ENCODE measurements at regions not wholly inside any gene's neighbourhood (a gene's known extent, or its start where the extent isn't known, plus 50 kb on each side); places are given as distances from the start of the nearest gene placed in this dataset.

- Histone ChIP-seq H3K4me3 (ENCODE audit: insufficient read depth in 1 of 2, low read depth in 1 of 2, low read length in 2 of 2) (no peak overlapping the region), H3K18ac (ENCODE audit: low read depth in 1 of 2, low read length in 2 of 2) (no peak overlapping the region), H4K8ac (ENCODE audit: low read length) (no peak overlapping the region), H3K4me2 (ENCODE audit: low read length, poor library complexity, severe bottlenecking) (no peak overlapping the region), H2AK5ac (ENCODE audit: low read length, severe bottlenecking) (no peak overlapping the region), H3K4ac (ENCODE audit: low read depth in 1 of 2, low read length in 2 of 2) (no peak overlapping the region), H4K91ac (ENCODE audit: low read length) (no peak overlapping the region), H3K23ac (ENCODE audit: low read length in 2 of 2) (no peak overlapping the region), H3K27me3 (ENCODE audit: control insufficient read depth in 1 of 2, insufficient read depth in 1 of 2, low read length in 2 of 2) (peaks cover 4 to 17% of the 10 kb centered on the region in 2 experiments), H3K9ac (ENCODE audit: low read length) (no peak overlapping the region), H3K27ac (ENCODE audit: low read length, poor library complexity, severe bottlenecking) (no peak overlapping the region), H3K9me3 (ENCODE audit: control insufficient read depth, low read length) (peaks cover 6% of the 10 kb centered on the region), H3K14ac (ENCODE audit: low read length in 2 of 2) (no peak overlapping the region), H2BK120ac (ENCODE audit: low read depth, low read length) (no peak overlapping the region), H2BK12ac (ENCODE audit: low read length in 2 of 2) (no peak overlapping the region), H3K79me1 (replicated peaks; ENCODE audit: low read length, poor library complexity, severe bottlenecking) (no peaks in the 10 kb centered on the region), H3K4me1 (ENCODE audit: control insufficient read depth, insufficient read depth, low read depth, low read length) (peaks cover 4% of the 10 kb centered on the region), H2BK5ac (ENCODE audit: low read depth, low read length, poor library complexity, severe bottlenecking) (no peak overlapping the region), H2BK15ac (ENCODE audit: low read depth, poor library complexity, severe bottlenecking) (no peak overlapping the region), H3K36me3 (ENCODE audit: control insufficient read depth in 1 of 2, insufficient read depth in 2 of 2, low read depth in 1 of 2, low read length in 2 of 2) (no peaks in the 10 kb centered on the region), H2AFZ (ENCODE audit: low read depth, low read length) (no peak overlapping the region)
- 90% methylated on average over 2 of the region's 2 CpGs for WGBS
- DNase-seq: no peak
Observed at GRCh38 chr2:64396551-64396950, 57.4 kb upstream of the LGALSL start.

GRCh38 chr2:64398516-64399129, 55.3 kb upstream of the LGALSL start:
- Histone ChIP-seq H3K9me3 (ENCODE audit: control insufficient read depth, low read length) (no peaks in the 10 kb centered on the region), H2BK12ac (ENCODE audit: low read length in 2 of 2) (no peak overlapping the region), H3K4me2 (ENCODE audit: low read length, poor library complexity, severe bottlenecking) (no peak overlapping the region), H3K4ac (ENCODE audit: low read depth in 1 of 2, low read length in 2 of 2) (no peak overlapping the region), H4K8ac (ENCODE audit: low read length) (no peak overlapping the region), H2BK15ac (ENCODE audit: low read depth, poor library complexity, severe bottlenecking) (no peak overlapping the region), H3K14ac (ENCODE audit: low read length in 2 of 2) (no peak overlapping the region), H2AFZ (ENCODE audit: low read depth, low read length) (no peak overlapping the region), H2BK120ac (ENCODE audit: low read depth, low read length) (no peak overlapping the region), H3K9ac (ENCODE audit: low read length) (no peak overlapping the region), H3K27ac (ENCODE audit: low read length, poor library complexity, severe bottlenecking) (no peak overlapping the region), H3K79me1 (replicated peaks; ENCODE audit: low read length, poor library complexity, severe bottlenecking) (no peaks in the 10 kb centered on the region), H3K23ac (ENCODE audit: low read length in 2 of 2) (no peak overlapping the region), H3K27me3 (ENCODE audit: control insufficient read depth in 1 of 2, insufficient read depth in 1 of 2, low read length in 2 of 2) (peaks cover 4 to 10% of the 10 kb centered on the region in 2 experiments), H4K91ac (ENCODE audit: low read length) (no peak overlapping the region), H3K4me3 (ENCODE audit: insufficient read depth in 1 of 2, low read depth in 1 of 2, low read length in 2 of 2) (no peak overlapping the region), H2BK5ac (ENCODE audit: low read depth, low read length, poor library complexity, severe bottlenecking) (no peak overlapping the region), H3K36me3 (ENCODE audit: control insufficient read depth in 1 of 2, insufficient read depth in 2 of 2, low read depth in 1 of 2, low read length in 2 of 2) (no peaks in the 10 kb centered on the region), H3K4me1 (ENCODE audit: control insufficient read depth, insufficient read depth, low read depth, low read length) (peaks cover 4% of the 10 kb centered on the region), H3K18ac (ENCODE audit: low read depth in 1 of 2, low read length in 2 of 2) (no peak overlapping the region), H2AK5ac (ENCODE audit: low read length, severe bottlenecking) (no peak overlapping the region)
- no peak for DNase-seq

- no peaks in the 10 kb centered on the region for H3K79me1 ChIP-seq (replicated peaks; ENCODE audit: low read length, poor library complexity, severe bottlenecking)
- H2BK120ac ChIP-seq (ENCODE audit: low read depth, low read length): no peak overlapping the region
- no peak overlapping the region for H2AK5ac ChIP-seq (ENCODE audit: low read length, severe bottlenecking)
- no peak overlapping the region for H3K4me3 ChIP-seq (ENCODE audit: insufficient read depth in 1 of 2, low read depth in 1 of 2, low read length in 2 of 2)
- H3K4me1 ChIP-seq (ENCODE audit: control insufficient read depth, insufficient read depth, low read depth, low read length): peaks cover 7% of the 10 kb centered on the region
- no peak overlapping the region for H2BK5ac ChIP-seq (ENCODE audit: low read depth, low read length, poor library complexity, severe bottlenecking)
- H3K14ac ChIP-seq (ENCODE audit: low read length in 2 of 2): peak overlapping the region in 1 of 2 experiments; percentile 0
- H2BK15ac ChIP-seq (ENCODE audit: low read depth, poor library complexity, severe bottlenecking): no peak overlapping the region
- no peaks in the 10 kb centered on the region for H3K9me3 ChIP-seq (ENCODE audit: control insufficient read depth, low read length)
- no peak overlapping the region for H3K4me2 ChIP-seq (ENCODE audit: low read length, poor library complexity, severe bottlenecking)
- H2BK12ac ChIP-seq (ENCODE audit: low read length in 2 of 2): peak overlapping the region in 1 of 2 experiments; percentile 3
- H4K8ac ChIP-seq (ENCODE audit: low read length): no peak overlapping the region
- no peak overlapping the region for H2AFZ ChIP-seq (ENCODE audit: low read depth, low read length)
- H3K9ac ChIP-seq (ENCODE audit: low read length): no peak overlapping the region
- H3K36me3 ChIP-seq (ENCODE audit: control insufficient read depth in 1 of 2, insufficient read depth in 2 of 2, low read depth in 1 of 2, low read length in 2 of 2): no peaks in the 10 kb centered on the region
- H3K18ac ChIP-seq (ENCODE audit: low read depth in 1 of 2, low read length in 2 of 2): peak overlapping the region in 1 of 2 experiments; percentile 58
- H4K91ac ChIP-seq (ENCODE audit: low read length): no peak overlapping the region
- 94% methylated on average over 2 of the region's 2 CpGs for WGBS
- H3K4ac ChIP-seq (ENCODE audit: low read depth in 1 of 2, low read length in 2 of 2): no peak overlapping the region
- no peak overlapping the region for H3K27ac ChIP-seq (ENCODE audit: low read length, poor library complexity, severe bottlenecking)
- no peak overlapping the region for H3K23ac ChIP-seq (ENCODE audit: low read length in 2 of 2)
- peaks cover 4 to 10% of the 10 kb centered on the region in 2 experiments for H3K27me3 ChIP-seq (ENCODE audit: control insufficient read depth in 1 of 2, insufficient read depth in 1 of 2, low read length in 2 of 2)
- DNase-seq: no peak
Observed at GRCh38 chr2:64399521-64399920, 54.4 kb upstream of the LGALSL start.

GRCh38 chr2:64400105-64400728, 53.7 kb upstream of the LGALSL start:
- Histone ChIP-seq H4K8ac (ENCODE audit: low read length) (no peak overlapping the region), H3K14ac (ENCODE audit: low read length in 2 of 2) (no peak overlapping the region), H3K4me3 (ENCODE audit: insufficient read depth in 1 of 2, low read depth in 1 of 2, low read length in 2 of 2) (no peak overlapping the region), H3K27me3 (ENCODE audit: control insufficient read depth in 1 of 2, insufficient read depth in 1 of 2, low read length in 2 of 2) (peaks cover 4 to 10% of the 10 kb centered on the region in 2 experiments), H3K23ac (ENCODE audit: low read length in 2 of 2) (no peak overlapping the region), H3K36me3 (ENCODE audit: control insufficient read depth in 1 of 2, insufficient read depth in 2 of 2, low read depth in 1 of 2, low read length in 2 of 2) (no peaks in the 10 kb centered on the region), H2BK120ac (ENCODE audit: low read depth, low read length) (no peak overlapping the region), H3K18ac (ENCODE audit: low read depth in 1 of 2, low read length in 2 of 2) (no peak overlapping the region), H3K79me1 (replicated peaks; ENCODE audit: low read length, poor library complexity, severe bottlenecking) (no peaks in the 10 kb centered on the region), H3K4me2 (ENCODE audit: low read length, poor library complexity, severe bottlenecking) (no peak overlapping the region), H2BK15ac (ENCODE audit: low read depth, poor library complexity, severe bottlenecking) (no peak overlapping the region), H2BK5ac (ENCODE audit: low read depth, low read length, poor library complexity, severe bottlenecking) (no peak overlapping the region), H2AK5ac (ENCODE audit: low read length, severe bottlenecking) (no peak overlapping the region), H3K4me1 (ENCODE audit: control insufficient read depth, insufficient read depth, low read depth, low read length) (peaks cover 7% of the 10 kb centered on the region), H4K91ac (ENCODE audit: low read length) (no peak overlapping the region), H3K27ac (ENCODE audit: low read length, poor library complexity, severe bottlenecking) (no peak overlapping the region), H2BK12ac (ENCODE audit: low read length in 2 of 2) (peak overlapping the region in 1 of 2 experiments; percentile 59), H2AFZ (ENCODE audit: low read depth, low read length) (no peak overlapping the region), H3K9me3 (ENCODE audit: control insufficient read depth, low read length) (no peaks in the 10 kb centered on the region), H3K9ac (ENCODE audit: low read length) (no peak overlapping the region), H3K4ac (ENCODE audit: low read depth in 1 of 2, low read length in 2 of 2) (no peak overlapping the region)
- DNase-seq: no peak
- 78% methylated on average over 3 of the region's 4 CpGs for whole genome bisulfite sequencing
